ENCODE measurements at regions not wholly inside any gene's neighbourhood (a gene's known extent, or its start where the extent isn't known, plus 50 kb on each side); places are given as distances from the start of the nearest gene placed in this dataset.

- H3K27ac ChIP-seq (ENCODE audit: low read depth, low read length, poor library complexity, severe bottlenecking), result no peak overlapping the region
- H3K36me3 ChIP-seq (ENCODE audit: insufficient read depth, low read length, poor library complexity, severe bottlenecking), result no peaks in the 10 kb centered on the region
- CTCF ChIA-PET, result no interaction called here
- intact Hi-C loops (cut with micrococcal nuclease; ENCODE audit: unreplicated experiment), result no loop called here
- H3K9me3 ChIP-seq (ENCODE audit: low read depth, low read length, poor library complexity, severe bottlenecking), result no peaks in the 10 kb centered on the region
- POLR2A ChIA-PET (ENCODE audit: low non-redundant PET), result no interaction called here
- no peaks in the 10 kb centered on the region for H3K4me1 ChIP-seq (ENCODE audit: insufficient read depth, low read length, poor library complexity, severe bottlenecking)
- no TSS peak for BruUV-seq (replicated peaks)
- H3K27me3 ChIP-seq (replicated peaks; ENCODE audit: insufficient read depth, low read depth, low read length, poor library complexity), result no peaks in the 10 kb centered on the region
- H3K4me3 ChIP-seq (ENCODE audit: low read depth, low read length, poor library complexity, severe bottlenecking), result no peak overlapping the region
- TF ChIP-seq CTCF (conservative IDR thresholded peaks at IDR 0.05; ENCODE audit: low read depth, low read length), result no peak
- TF ChIP-seq EZH2 (IDR thresholded peaks at IDR 0.05; ENCODE audit: borderline replicate concordance, low read depth, low read length, poor library complexity, severe bottlenecking), result no peak
- no peak for DNase-seq (ENCODE audit: low spot score)
These were observed 504.2 kb downstream of the JRKL start for GRCh38 chr11:96893988-96894387.

GRCh38 chr11:96894587-96894986, 504.8 kb downstream of the JRKL start:
- Histone ChIP-seq H3K4me3 (ENCODE audit: low read depth, low read length, poor library complexity, severe bottlenecking) (no peak overlapping the region), H3K36me3 (ENCODE audit: insufficient read depth, low read length, poor library complexity, severe bottlenecking) (no peaks in the 10 kb centered on the region), H3K27me3 (replicated peaks; ENCODE audit: insufficient read depth, low read depth, low read length, poor library complexity) (no peaks in the 10 kb centered on the region), H3K4me1 (ENCODE audit: insufficient read depth, low read length, poor library complexity, severe bottlenecking) (no peaks in the 10 kb centered on the region), H3K27ac (ENCODE audit: low read depth, low read length, poor library complexity, severe bottlenecking) (no peak overlapping the region), H3K9me3 (ENCODE audit: low read depth, low read length, poor library complexity, severe bottlenecking) (no peaks in the 10 kb centered on the region)
- CTCF ChIA-PET, result no interaction called here
- BruUV-seq (replicated peaks), result no TSS peak
- DNase-seq (ENCODE audit: low spot score), result no peak
- POLR2A ChIA-PET (ENCODE audit: low non-redundant PET), result no interaction called here
- intact Hi-C loops (cut with micrococcal nuclease; ENCODE audit: unreplicated experiment), result no loop called here
- no peak for TF ChIP-seq CTCF (conservative IDR thresholded peaks at IDR 0.05; ENCODE audit: low read depth, low read length)
- TF ChIP-seq EZH2 (IDR thresholded peaks at IDR 0.05; ENCODE audit: borderline replicate concordance, low read depth, low read length, poor library complexity, severe bottlenecking), result no peak

GRCh38 chr11:96899971-96900370, 510.2 kb downstream of the JRKL start:
- Histone ChIP-seq H3K4me3 (ENCODE audit: low read depth, low read length, poor library complexity, severe bottlenecking) (no peak overlapping the region), H3K36me3 (ENCODE audit: insufficient read depth, low read length, poor library complexity, severe bottlenecking) (no peaks in the 10 kb centered on the region), H3K9me3 (ENCODE audit: low read depth, low read length, poor library complexity, severe bottlenecking) (no peaks in the 10 kb centered on the region), H3K27ac (ENCODE audit: low read depth, low read length, poor library complexity, severe bottlenecking) (no peak overlapping the region), H3K27me3 (replicated peaks; ENCODE audit: insufficient read depth, low read depth, low read length, poor library complexity) (no peaks in the 10 kb centered on the region), H3K4me1 (ENCODE audit: insufficient read depth, low read length, poor library complexity, severe bottlenecking) (no peaks in the 10 kb centered on the region)
- intact Hi-C loops (cut with micrococcal nuclease; ENCODE audit: unreplicated experiment), result loop anchor here (10.0 kb wide), 1 partner anchor 435 kb away; no protein-coding TSS in a partner anchor
- no TSS peak for BruUV-seq (replicated peaks)
- TF ChIP-seq EZH2 (IDR thresholded peaks at IDR 0.05; ENCODE audit: borderline replicate concordance, low read depth, low read length, poor library complexity, severe bottlenecking) (no peak), CTCF (conservative IDR thresholded peaks at IDR 0.05; ENCODE audit: low read depth, low read length) (no peak)
- POLR2A ChIA-PET (ENCODE audit: low non-redundant PET), result no interaction called here
- CTCF ChIA-PET, result no interaction called here
- no peak for DNase-seq (ENCODE audit: low spot score)

All from A673 (cell line).